Trophoblast cell (in vitro differentiated cells and primary cell): ENCODE measurements at regions not wholly inside any gene's neighbourhood (a gene's known extent, or its start where the extent isn't known, plus 50 kb on each side); places are given as distances from the start of the nearest gene placed in this dataset.

ENCODE experiments used
- DNase-seq, 2 donors: peaks; one replicate each; pipeline ENCODE4 v3.0.0-alpha.2; 2016
- H2AFZ ChIP-seq: 2 replicates; pipeline ENCODE4 v1.6.1; 2013; ENCODE audit warnings: low read length, moderate library complexity, mild to moderate bottlenecking; ENCODE audit not compliant: insufficient read depth, poor library complexity
- H2AK5ac ChIP-seq: 2 replicates; pipeline ENCODE4 v1.6.1; 2013; ENCODE audit warnings: mild to moderate bottlenecking, low read length
- H2BK120ac ChIP-seq: 2 replicates; pipeline ENCODE4 v1.6.1; 2013; ENCODE audit warnings: low read length, mild to moderate bottlenecking, moderate library complexity; ENCODE audit not compliant: insufficient read depth, poor library complexity
- H2BK12ac ChIP-seq: 2 replicates; pipeline ENCODE4 v1.6.1; 2013; ENCODE audit warnings: mild to moderate bottlenecking, low read length, moderate library complexity
- H2BK5ac ChIP-seq: 2 replicates; pipeline ENCODE4 v1.6.1; 2013; ENCODE audit warnings: low read length, low read depth, moderate library complexity, mild to moderate bottlenecking; ENCODE audit not compliant: poor library complexity
- H3K14ac ChIP-seq: 2 replicates; pipeline ENCODE4 v1.6.1; 2013; ENCODE audit warnings: mild to moderate bottlenecking, low read length
- H3K18ac ChIP-seq: 2 replicates; pipeline ENCODE4 v1.6.1; 2013; ENCODE audit warnings: mild to moderate bottlenecking, low read length
- H3K23ac ChIP-seq: 2 replicates; pipeline ENCODE4 v1.6.1; 2013; ENCODE audit warnings: low read length
- H3K27ac ChIP-seq: 2 replicates; pipeline ENCODE4 v1.5.1; 2013; ENCODE audit warnings: low read depth, mild to moderate bottlenecking, inconsistent platforms, low read length, moderate library complexity
- H3K27me3 ChIP-seq: 2 replicates; pipeline ENCODE4 v1.6.1; 2013; ENCODE audit warnings: inconsistent platforms, mild to moderate bottlenecking, low read length, moderate library complexity; ENCODE audit not compliant: insufficient read depth
- H3K36me3 ChIP-seq, 2 experiments: 1 replicate in 1 of 2; 2 replicates in 1 of 2; pipeline ENCODE4 v1.6.1; 2013; ENCODE audit warnings: low read length in 2 of 2, mild to moderate bottlenecking in 2 of 2, moderate library complexity in 1 of 2; ENCODE audit not compliant: insufficient read depth in 2 of 2, control insufficient read depth in 1 of 2
- H3K4ac ChIP-seq: 2 replicates; pipeline ENCODE4 v1.6.1; 2013; ENCODE audit warnings: low read depth, mild to moderate bottlenecking, low read length, moderate library complexity
- H3K4me1 ChIP-seq, 2 experiments: 1 replicate in 1 of 2; 2 replicates in 1 of 2; pipeline ENCODE4 v1.6.1; 2013; ENCODE audit warnings: low read length in 2 of 2, mild to moderate bottlenecking in 2 of 2, moderate library complexity in 1 of 2; ENCODE audit not compliant: insufficient read depth in 2 of 2, control insufficient read depth in 1 of 2
- H3K4me2 ChIP-seq: 2 replicates; pipeline ENCODE4 v1.6.1; 2013; ENCODE audit warnings: inconsistent platforms, mild to moderate bottlenecking, low read length, moderate library complexity
- H3K4me3 ChIP-seq: 2 replicates; pipeline ENCODE4 v1.5.1; 2013; ENCODE audit warnings: mild to moderate bottlenecking, low read depth, low read length, inconsistent platforms
- H3K79me1 ChIP-seq: one replicate; pipeline ENCODE4 v1.6.1; 2013; ENCODE audit warnings: low read length
- H3K79me2 ChIP-seq: 2 replicates; pipeline ENCODE4 v1.6.1; 2013; ENCODE audit warnings: low read length, mild to moderate bottlenecking; ENCODE audit not compliant: control insufficient read depth, insufficient read depth, poor library complexity
- H3K9ac ChIP-seq: 2 replicates; pipeline ENCODE4 v1.6.1; 2013; ENCODE audit warnings: mild to moderate bottlenecking, low read length
- H3K9me3 ChIP-seq: 2 replicates; pipeline ENCODE4 v1.6.1; 2013; ENCODE audit warnings: low read depth, mild to moderate bottlenecking, control low read depth, inconsistent platforms, low read length; ENCODE audit not compliant: insufficient read depth
- H4K12ac ChIP-seq: 2 replicates; pipeline ENCODE4 v1.6.1; 2013; ENCODE audit warnings: low read depth, mild to moderate bottlenecking, low read length, moderate library complexity
- H4K8ac ChIP-seq: 2 replicates; pipeline ENCODE4 v1.6.1; 2013; ENCODE audit warnings: low read depth, mild to moderate bottlenecking, low read length, moderate library complexity
- H4K91ac ChIP-seq: one replicate; pipeline ENCODE4 v1.6.1; 2013; ENCODE audit warnings: low read depth, mild to moderate bottlenecking, low read length, moderate library complexity
- WGBS: extraction: QIAGEN DNeasy Blood & Tissue Kit; methylation state at CpG from one replicate; pipeline ENCODE4 v1.1.7; 2013; ENCODE audit warnings: missing lambda C conversion rate; ENCODE audit not compliant: insufficient read length, insufficient coverage; ENCODE audit errors: extremely low coverage; 5-methylcytosine and 5-hydroxymethylcytosine counted together

DNA sequence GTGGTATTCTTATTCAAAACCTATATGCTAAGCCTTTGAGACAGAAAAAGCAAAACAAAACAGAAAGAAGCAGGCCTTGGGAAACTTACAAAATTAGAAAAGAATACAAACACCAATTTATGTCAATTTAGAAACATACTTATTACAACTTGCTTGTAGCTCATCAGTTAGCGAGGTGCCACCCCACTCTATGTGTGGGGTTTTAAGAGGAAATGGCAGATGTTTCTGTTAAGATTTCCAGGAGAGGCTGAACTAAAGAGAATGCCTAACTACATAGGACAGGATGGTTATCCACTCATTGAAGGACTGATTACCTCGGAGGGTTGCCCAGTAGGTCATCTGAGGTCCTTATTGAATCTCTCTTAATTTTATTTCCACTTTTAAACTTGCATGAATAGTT, 302.0 kb downstream of the ETS1 start:
- no peak overlapping the region for H2BK120ac ChIP-seq
- no peak overlapping the region for H3K23ac ChIP-seq
- no peak overlapping the region for H4K12ac ChIP-seq
- H3K79me1 ChIP-seq: peaks cover 19% of the 10 kb centered on the region
- H3K79me2 ChIP-seq: no peaks in the 10 kb centered on the region
- WGBS: no CpG with 5 or more reads among the region's 2 CpGs
- no peak overlapping the region for H3K14ac ChIP-seq
- no peak overlapping the region for H3K9ac ChIP-seq
- peaks cover 1 to 4% of the 10 kb centered on the region in 2 experiments for H3K4me1 ChIP-seq
- no peak overlapping the region for H4K91ac ChIP-seq
- H3K9me3 ChIP-seq: no peaks in the 10 kb centered on the region
- no peak overlapping the region for H3K4me3 ChIP-seq
- no peaks in the 10 kb centered on the region for H3K36me3 ChIP-seq
- no peak overlapping the region for H2AK5ac ChIP-seq
- no peak overlapping the region for H3K18ac ChIP-seq
- no peak overlapping the region for H3K27ac ChIP-seq
- no peak overlapping the region for H3K4ac ChIP-seq
- no peak for DNase-seq
- H2BK12ac ChIP-seq: no peak overlapping the region
- H2BK5ac ChIP-seq: no peak overlapping the region
- no peak overlapping the region for H2AFZ ChIP-seq
- no peaks in the 10 kb centered on the region for H3K27me3 ChIP-seq
- H3K4me2 ChIP-seq: no peak overlapping the region
- no peak overlapping the region for H4K8ac ChIP-seq

DNA sequence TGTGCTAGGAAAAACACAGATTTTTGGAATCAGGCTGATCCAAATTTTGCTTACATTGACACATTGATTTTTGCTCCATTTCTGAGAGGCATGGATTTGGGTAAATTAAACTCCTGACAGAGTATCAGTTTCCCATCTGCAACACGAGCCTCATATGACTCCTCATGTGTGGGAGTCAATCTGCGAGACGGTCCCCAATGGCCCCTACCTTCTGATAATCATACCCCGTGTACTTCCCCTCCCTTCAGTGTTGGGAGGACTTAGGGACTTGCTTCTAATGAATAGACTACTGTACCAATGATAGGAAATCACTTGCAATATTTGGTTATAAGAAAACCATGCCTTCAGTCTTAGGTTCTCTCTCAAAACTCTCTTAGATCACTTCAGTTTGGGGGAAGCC, 302.7 kb downstream of the ETS1 start:
- H3K27ac ChIP-seq: no peak overlapping the region
- no peak overlapping the region for H3K9ac ChIP-seq
- peak overlapping the region; percentile 73 for H2AK5ac ChIP-seq
- H3K36me3 ChIP-seq: no peaks in the 10 kb centered on the region
- H3K4me2 ChIP-seq: no peak overlapping the region
- H3K18ac ChIP-seq: no peak overlapping the region
- WGBS: no CpG with 5 or more reads among the region's 4 CpGs
- H2BK120ac ChIP-seq: peak overlapping the region; percentile 68
- H3K79me2 ChIP-seq: no peaks in the 10 kb centered on the region
- no peak overlapping the region for H3K4me3 ChIP-seq
- H3K79me1 ChIP-seq: peaks cover 19% of the 10 kb centered on the region
- H2BK12ac ChIP-seq: peak overlapping the region; percentile 93
- peak overlapping the region; percentile 54 for H2BK5ac ChIP-seq
- H3K4me1 ChIP-seq: peaks cover 3% of the 10 kb centered on the region in 2 experiments
- H3K4ac ChIP-seq: peak overlapping the region; percentile 34
- H3K9me3 ChIP-seq: no peaks in the 10 kb centered on the region
- no peak overlapping the region for H3K23ac ChIP-seq
- no peaks in the 10 kb centered on the region for H3K27me3 ChIP-seq
- H2AFZ ChIP-seq: no peak overlapping the region
- H4K12ac ChIP-seq: no peak overlapping the region
- H4K8ac ChIP-seq: peak overlapping the region; percentile 4
- H4K91ac ChIP-seq: peak overlapping the region; percentile 88
- peak overlapping the region; percentile 75 for H3K14ac ChIP-seq
- no peak for DNase-seq

DNA sequence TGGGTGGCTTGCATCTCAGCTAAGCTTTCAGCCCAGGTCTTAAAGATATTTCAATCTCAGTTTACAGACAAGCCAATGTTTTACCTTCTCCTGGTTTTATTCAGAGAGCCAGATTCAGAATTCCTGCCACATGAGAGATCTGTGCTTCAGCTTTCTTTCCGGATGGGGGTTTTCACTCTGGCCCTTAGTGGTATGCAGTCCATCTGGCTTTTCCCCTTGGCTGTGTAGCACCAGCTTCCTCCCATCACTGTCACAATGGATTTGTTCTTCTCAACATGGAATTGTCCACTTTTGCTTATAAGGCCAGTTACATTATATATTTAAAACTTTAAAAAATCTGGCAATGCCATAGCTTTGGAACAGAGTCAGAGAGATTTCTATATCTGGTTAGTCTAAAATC, 303.9 kb downstream of the ETS1 start:
- Histone ChIP-seq H3K18ac (no peak overlapping the region), H3K4ac (no peak overlapping the region), H3K4me3 (no peak overlapping the region), H2BK5ac (peak overlapping the region; percentile 9), H3K79me1 (peaks cover 16% of the 10 kb centered on the region), H3K27me3 (no peaks in the 10 kb centered on the region), H3K23ac (no peak overlapping the region), H2AK5ac (no peak overlapping the region), H2AFZ (no peak overlapping the region), H3K4me2 (peak overlapping the region; percentile 23), H2BK12ac (no peak overlapping the region), H3K9ac (no peak overlapping the region), H3K79me2 (no peaks in the 10 kb centered on the region), H4K91ac (no peak overlapping the region), H3K9me3 (no peaks in the 10 kb centered on the region), H4K12ac (no peak overlapping the region), H3K36me3 (no peaks in the 10 kb centered on the region), H3K14ac (no peak overlapping the region), H3K27ac (peak overlapping the region; percentile 92), H3K4me1 (peaks cover 0 to 4% of the 10 kb centered on the region in 2 experiments), H4K8ac (no peak overlapping the region), H2BK120ac (peak overlapping the region; percentile 73)
- no CpG with 5 or more reads among the region's 1 CpG for WGBS
- DNase-seq: peak; percentile 15 to 65

DNA sequence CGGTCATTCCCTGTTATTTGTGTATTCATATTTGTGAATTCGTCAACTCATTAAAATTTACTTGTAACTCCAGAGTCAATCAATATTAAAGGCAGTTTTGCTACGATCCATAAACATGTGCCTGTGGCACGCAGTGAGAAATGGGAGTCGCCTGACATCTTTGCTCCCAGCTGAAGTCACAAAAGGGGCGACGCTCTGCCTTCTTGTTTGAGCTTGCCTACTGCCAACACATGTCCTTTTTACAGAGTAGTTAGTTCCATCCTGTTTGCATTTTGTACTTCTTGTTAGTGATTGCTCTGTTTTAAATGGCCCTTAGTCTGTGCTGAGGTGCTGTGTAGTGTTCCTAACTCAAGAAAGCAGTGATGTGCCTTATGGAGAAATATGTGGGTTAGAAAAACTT, 305.3 kb downstream of the ETS1 start:
- Histone ChIP-seq H3K9ac (no peak overlapping the region), H4K91ac (no peak overlapping the region), H3K4me1 (peaks cover 0 to 4% of the 10 kb centered on the region in 2 experiments), H2BK120ac (peak overlapping the region; percentile 39), H4K12ac (no peak overlapping the region), H2AK5ac (no peak overlapping the region), H2BK12ac (peak overlapping the region; percentile 96), H3K4me3 (no peak overlapping the region), H3K9me3 (no peaks in the 10 kb centered on the region), H2AFZ (no peak overlapping the region), H3K4me2 (no peak overlapping the region), H3K27ac (no peak overlapping the region), H3K4ac (peak overlapping the region; percentile 16), H3K79me1 (peaks cover 16% of the 10 kb centered on the region), H3K23ac (no peak overlapping the region), H3K79me2 (no peaks in the 10 kb centered on the region), H4K8ac (no peak overlapping the region), H3K36me3 (no peaks in the 10 kb centered on the region), H3K14ac (no peak overlapping the region), H3K27me3 (no peaks in the 10 kb centered on the region), H3K18ac (no peak overlapping the region), H2BK5ac (no peak overlapping the region)
- no peak for DNase-seq
- no CpG with 5 or more reads among the region's 7 CpGs for WGBS
